ENCODE measurements at regions not wholly inside any gene's neighbourhood (a gene's known extent, or its start where the extent isn't known, plus 50 kb on each side); places are given as distances from the start of the nearest gene placed in this dataset.

GRCh38 chr1:22233222-22233621 is 90.3 kb upstream of the WNT4 start:
- no peak for DNase-seq
- no peak overlapping the region for H3K9ac ChIP-seq (ENCODE audit: low read length)
- POLR2A ChIA-PET = no interaction called here
- no peak for TF ChIP-seq EZH2 (IDR thresholded peaks at IDR 0.05; ENCODE audit: borderline replicate concordance, insufficient read depth, low read depth, low read length, poor library complexity, severe bottlenecking)
- no peak for TF ChIP-seq CTCF (IDR thresholded peaks at IDR 0.05)
- no peak overlapping the region for H3K4me3 ChIP-seq (ENCODE audit: control extremely low read depth in 1 of 5, extremely low read depth in 1 of 5, insufficient read depth in 1 of 5, low read depth in 2 of 5, low read length in 4 of 5)
- H3K27me3 Mint-ChIP-seq = peaks cover 25% of the 10 kb centered on the region
- CTCF ChIA-PET = no interaction called here
- H3K79me2 ChIP-seq (ENCODE audit: control insufficient read depth, insufficient read depth, low read length) = no peaks in the 10 kb centered on the region
- no peaks in the 10 kb centered on the region for H3K9me3 Mint-ChIP-seq (ENCODE audit: insufficient read depth)
- no peak overlapping the region for H3K4me3 Mint-ChIP-seq
- peaks cover 0 to 4% (median 0%) of the 10 kb centered on the region in 3 donors for H3K9me3 ChIP-seq (ENCODE audit: control extremely low read depth in 1 of 3, control insufficient read depth in 2 of 3, insufficient read depth in 1 of 3, low read length in 2 of 3)
- ATAC-seq (ENCODE audit: low read depth) = no peak
- H4K20me1 ChIP-seq (ENCODE audit: control insufficient read depth, insufficient read depth, low read length, poor library complexity, severe bottlenecking) = no peaks in the 10 kb centered on the region
- intact Hi-C loops (cut with micrococcal nuclease) = no loop called here
- peaks cover 0 to 7% (median 3%) of the 10 kb centered on the region in 4 experiments for H3K27me3 ChIP-seq (replicated peaks in 1 of 4; ENCODE audit: control extremely low read depth in 1 of 4, control insufficient read depth in 3 of 4, insufficient read depth in 4 of 4, low read length in 3 of 4)
- H3K27ac Mint-ChIP-seq = no peak overlapping the region
- no peaks in the 10 kb centered on the region for H3K4me1 ChIP-seq (ENCODE audit: control insufficient read depth in 2 of 2, insufficient read depth in 2 of 2, low read length in 2 of 2)
- H3K36me3 ChIP-seq (replicated peaks in 1 of 2; ENCODE audit: control extremely low read depth in 1 of 2, control insufficient read depth in 1 of 2, extremely low read depth in 1 of 2, insufficient read depth in 2 of 2, low read length in 1 of 2) = no peaks in the 10 kb centered on the region
- 90% methylated on average over 5 of the region's 5 CpGs for WGBS (ENCODE audit: insufficient coverage)
- no peak overlapping the region for H3K27ac ChIP-seq (ENCODE audit: low read length in 2 of 2)
- H3K4me1 Mint-ChIP-seq = no peaks in the 10 kb centered on the region
- no peak overlapping the region for H2AFZ ChIP-seq (ENCODE audit: insufficient read depth, low read depth, low read length, poor library complexity, severe bottlenecking)
- no peak overlapping the region for H3K4me2 ChIP-seq (replicated peaks; ENCODE audit: low read depth, low read length, poor library complexity, severe bottlenecking)

GRCh38 chr1:22234476-22235030 is 91.7 kb upstream of the WNT4 start:
- no peaks in the 10 kb centered on the region for H3K9me3 Mint-ChIP-seq (ENCODE audit: insufficient read depth)
- Histone ChIP-seq H3K4me3 (ENCODE audit: control extremely low read depth in 1 of 5, extremely low read depth in 1 of 5, insufficient read depth in 1 of 5, low read depth in 2 of 5, low read length in 4 of 5) (no peak overlapping the region), H3K27ac (ENCODE audit: low read length in 2 of 2) (no peak overlapping the region), H3K27me3 (replicated peaks in 1 of 4; ENCODE audit: control extremely low read depth in 1 of 4, control insufficient read depth in 3 of 4, insufficient read depth in 4 of 4, low read length in 3 of 4) (peaks cover 0 to 7% (median 3%) of the 10 kb centered on the region in 4 experiments), H3K9ac (ENCODE audit: low read length) (no peak overlapping the region), H3K4me1 (ENCODE audit: control insufficient read depth in 2 of 2, insufficient read depth in 2 of 2, low read length in 2 of 2) (no peaks in the 10 kb centered on the region), H4K20me1 (ENCODE audit: control insufficient read depth, insufficient read depth, low read length, poor library complexity, severe bottlenecking) (no peaks in the 10 kb centered on the region), H2AFZ (ENCODE audit: insufficient read depth, low read depth, low read length, poor library complexity, severe bottlenecking) (no peak overlapping the region), H3K9me3 (ENCODE audit: control extremely low read depth in 1 of 3, control insufficient read depth in 2 of 3, insufficient read depth in 1 of 3, low read length in 2 of 3) (peaks cover 0 to 4% (median 0%) of the 10 kb centered on the region in 3 donors), H3K36me3 (replicated peaks in 1 of 2; ENCODE audit: control extremely low read depth in 1 of 2, control insufficient read depth in 1 of 2, extremely low read depth in 1 of 2, insufficient read depth in 2 of 2, low read length in 1 of 2) (no peaks in the 10 kb centered on the region), H3K4me2 (replicated peaks; ENCODE audit: low read depth, low read length, poor library complexity, severe bottlenecking) (no peak overlapping the region), H3K79me2 (ENCODE audit: control insufficient read depth, insufficient read depth, low read length) (no peaks in the 10 kb centered on the region)
- DNase-seq (no peak), ATAC-seq (ENCODE audit: low read depth) (no peak)
- H3K27ac Mint-ChIP-seq = no peak overlapping the region
- WGBS (ENCODE audit: insufficient coverage) = 82% methylated on average over 3 of the region's 4 CpGs
- H3K4me3 Mint-ChIP-seq = no peak overlapping the region
- H3K4me1 Mint-ChIP-seq = no peaks in the 10 kb centered on the region
- POLR2A ChIA-PET = no interaction called here
- TF ChIP-seq EZH2 (IDR thresholded peaks at IDR 0.05; ENCODE audit: borderline replicate concordance, insufficient read depth, low read depth, low read length, poor library complexity, severe bottlenecking) = no peak
- no peak for TF ChIP-seq CTCF (IDR thresholded peaks at IDR 0.05)
- H3K27me3 Mint-ChIP-seq = peaks cover 25% of the 10 kb centered on the region
- intact Hi-C loops (cut with micrococcal nuclease) = no loop called here
- CTCF ChIA-PET = no interaction called here
